ENCODE measurements at regions not wholly inside any gene's neighbourhood (a gene's known extent, or its start where the extent isn't known, plus 50 kb on each side); places are given as distances from the start of the nearest gene placed in this dataset.

DNA sequence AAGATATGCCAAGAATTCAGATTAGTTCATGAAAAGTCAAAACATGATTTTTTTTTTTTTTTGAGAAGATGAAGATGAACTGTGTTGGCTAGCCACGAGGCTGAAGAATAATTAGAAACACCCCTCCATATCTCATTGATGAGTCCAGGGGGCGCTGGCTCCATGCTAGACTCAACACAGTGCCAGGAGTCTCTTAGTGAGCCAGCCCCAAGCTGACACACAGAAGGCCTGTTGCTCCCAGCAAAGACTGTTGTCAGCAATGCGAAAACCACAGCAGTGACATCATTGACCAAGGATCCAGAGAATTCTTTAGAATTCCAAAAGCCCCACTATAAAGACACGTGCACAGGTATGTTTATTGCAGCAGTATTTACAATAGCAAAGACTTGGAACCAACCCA is 185.2 kb downstream of the ANXA2 start:
- DNase-seq (ENCODE audit: low spot score) = no peak

DNA sequence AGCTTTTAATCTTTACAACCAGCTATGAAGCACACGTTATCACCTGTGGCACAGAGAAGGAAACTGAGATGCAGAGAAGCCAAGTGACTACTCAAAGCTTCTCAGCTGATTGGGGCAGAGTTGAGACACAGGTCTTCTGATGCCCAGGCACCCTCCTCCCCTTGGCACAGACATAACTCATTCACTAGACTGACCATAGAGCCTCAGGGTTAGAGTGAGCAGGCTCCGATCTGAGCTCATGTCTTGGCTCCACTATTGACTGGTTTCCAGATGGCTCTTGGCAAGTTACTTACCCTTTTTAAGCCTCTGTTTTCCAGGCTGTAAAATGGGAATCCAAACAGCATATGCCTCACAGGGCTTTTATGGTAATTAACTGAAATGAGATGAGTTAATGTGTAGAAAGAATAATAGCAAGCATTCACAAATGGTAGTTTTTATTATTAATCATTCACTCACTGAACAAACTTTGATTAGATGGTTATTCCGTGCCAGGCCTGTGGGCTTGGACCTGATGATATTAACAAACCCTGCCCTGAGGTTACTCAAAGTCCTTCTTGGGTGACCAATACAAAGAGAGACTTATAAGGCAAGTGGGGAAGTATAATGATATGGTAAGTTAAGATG is 184.3 kb downstream of the ANXA2 start:
- DNase-seq (ENCODE audit: low spot score) = no peak

DNA sequence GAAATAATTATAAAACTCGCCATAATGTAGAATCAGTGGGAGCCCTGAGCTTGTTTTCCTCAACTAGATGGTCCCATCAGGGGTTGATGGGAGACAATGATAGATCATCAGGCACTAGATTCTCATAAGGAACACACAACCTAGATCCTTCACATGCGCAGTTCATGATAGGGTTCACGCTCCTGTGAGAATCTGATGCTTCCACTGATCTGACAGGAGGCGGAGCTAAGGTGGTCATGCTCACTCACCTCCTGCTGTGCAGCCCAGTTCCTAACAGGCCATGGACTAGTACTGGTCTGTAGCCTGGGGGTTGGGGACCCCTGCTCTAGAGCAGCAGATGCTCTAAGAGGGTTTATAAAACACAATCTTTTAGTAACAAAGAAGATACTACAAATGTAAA is 183.6 kb downstream of the ANXA2 start:
- DNase-seq (ENCODE audit: low spot score) = no peak

DNA sequence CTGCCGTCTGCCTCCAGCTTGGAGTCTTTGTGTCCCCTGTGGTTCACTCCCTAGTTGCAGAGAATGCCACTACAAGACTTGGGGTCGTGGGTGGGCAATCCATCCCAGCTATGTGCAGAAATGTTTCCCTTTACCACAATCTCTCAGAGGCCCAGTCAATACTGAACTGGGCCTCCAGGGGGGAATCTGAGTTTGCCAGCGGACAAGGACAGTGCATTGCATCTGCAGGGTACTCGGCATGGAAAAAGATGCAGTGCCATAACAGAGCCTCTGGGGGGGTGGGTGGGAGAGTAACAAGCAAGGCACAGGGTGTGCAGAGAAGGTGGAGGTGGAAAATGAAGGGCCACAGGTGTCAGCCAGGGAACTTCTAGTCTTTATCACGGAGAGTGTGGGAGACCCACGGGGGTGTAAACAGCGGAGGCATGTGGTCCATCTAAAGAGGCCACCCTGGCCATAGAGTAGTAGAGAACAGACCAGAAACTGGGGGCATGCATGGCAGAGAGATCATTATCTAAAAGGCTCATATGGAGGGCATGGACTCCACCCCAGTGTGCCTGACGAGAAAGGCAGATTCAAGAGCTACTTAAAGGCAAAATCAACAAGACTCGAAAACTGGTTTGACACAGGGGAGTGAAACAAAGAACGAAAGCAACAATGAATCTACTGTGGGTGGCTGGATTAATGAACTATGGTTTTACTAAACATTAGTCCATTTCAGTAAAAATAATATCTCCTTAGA is 182.4 kb downstream of the ANXA2 start:
- DNase-seq (ENCODE audit: low spot score) = no peak

DNA sequence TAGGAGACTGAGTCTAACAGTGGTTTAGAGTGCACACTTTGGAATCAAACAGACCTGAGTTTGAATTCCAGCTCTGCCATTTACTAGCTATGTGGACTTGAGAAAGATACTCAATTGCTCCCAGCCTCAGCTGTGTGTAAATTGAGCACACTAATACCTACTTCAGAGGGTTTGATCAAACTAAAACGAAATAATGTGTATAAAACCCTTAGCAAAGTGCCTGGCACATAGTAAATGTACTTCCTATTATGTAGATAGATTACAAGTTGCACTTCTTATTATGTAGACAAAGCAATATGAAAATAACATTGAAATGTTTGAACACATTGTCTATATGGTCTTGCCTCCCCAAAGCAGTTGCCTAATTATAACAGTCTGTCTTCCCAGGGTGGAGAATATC is 180.6 kb downstream of the ANXA2 start:
- DNase-seq (ENCODE audit: low spot score) = no peak

DNA sequence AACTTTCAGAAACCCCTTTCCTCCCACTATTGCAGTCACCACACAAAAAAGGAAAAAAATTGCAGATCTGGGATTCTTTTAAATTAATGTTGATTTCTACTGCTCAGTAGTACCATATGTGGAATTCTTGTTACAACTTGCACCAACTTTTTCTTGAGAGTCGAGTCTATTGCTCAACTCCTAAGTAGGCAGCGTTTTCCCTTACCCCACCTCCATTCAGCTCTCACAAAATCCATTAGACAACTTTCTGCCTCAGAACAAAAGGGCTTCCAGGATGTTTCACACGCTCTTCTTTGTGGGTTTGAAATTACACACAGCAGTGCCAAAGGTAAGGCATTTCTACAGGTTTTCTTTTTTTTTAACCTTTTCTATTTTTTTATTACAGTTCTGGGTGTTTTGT is 179.5 kb downstream of the ANXA2 start:
- DNase-seq (ENCODE audit: low spot score) = no peak

DNA sequence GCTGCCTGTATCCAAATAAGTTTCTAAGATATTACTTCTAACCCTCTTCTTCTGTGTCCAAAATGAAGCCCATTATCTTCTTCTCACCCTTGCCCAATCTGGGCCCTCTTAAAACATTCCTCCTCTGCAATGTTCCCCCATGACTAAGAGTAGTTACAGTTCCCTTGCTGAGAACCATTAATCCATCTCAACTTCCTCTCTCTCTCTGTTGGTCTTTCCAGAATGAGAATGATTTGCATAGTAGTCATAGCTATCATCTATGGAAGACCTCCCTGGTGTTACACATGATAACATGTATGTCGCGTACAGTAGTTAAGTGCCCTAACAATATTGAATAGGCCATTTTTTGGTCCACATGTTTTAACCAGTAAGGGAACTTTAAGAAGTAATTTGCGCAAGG is 177.9 kb downstream of the ANXA2 start:
- no peak for DNase-seq (ENCODE audit: low spot score)

DNA sequence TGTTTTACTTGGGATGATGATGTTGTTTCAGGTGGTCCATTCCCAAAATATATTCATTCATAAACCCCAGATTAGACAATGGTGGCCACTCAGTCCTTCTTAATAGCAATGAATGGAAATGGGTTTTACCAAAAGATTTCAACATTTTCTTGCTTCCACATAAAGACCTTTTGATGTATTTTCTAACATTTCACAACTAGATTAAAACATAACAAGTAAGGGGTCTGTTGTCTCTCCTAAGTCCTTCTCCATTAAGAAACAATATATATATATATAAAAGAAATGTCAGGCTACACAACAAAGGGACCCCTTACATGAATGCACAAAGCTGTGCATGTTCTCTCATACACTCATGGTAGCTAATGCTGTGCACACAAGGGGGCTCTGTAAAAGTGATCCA is 176.4 kb downstream of the ANXA2 start:
- DNase-seq (ENCODE audit: low spot score) = no peak

DNA sequence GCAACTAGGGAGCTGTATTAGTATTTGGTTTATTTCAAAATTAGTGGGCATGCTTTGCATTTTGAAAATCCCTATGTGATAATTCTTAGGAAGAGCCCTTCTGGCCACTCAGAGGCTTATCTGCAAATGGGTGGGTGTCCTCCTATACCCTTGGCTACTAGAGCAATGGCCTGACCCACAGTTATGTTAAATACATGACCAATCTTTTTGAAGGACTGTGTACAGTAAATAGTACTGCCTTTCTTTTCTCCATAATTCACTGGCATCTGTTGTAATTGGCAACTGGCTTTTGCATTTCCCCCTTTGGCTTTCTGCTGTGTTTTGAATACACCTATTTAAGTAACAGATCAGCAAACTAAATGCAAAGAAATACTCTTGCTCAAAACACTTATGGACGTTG is 175.4 kb downstream of the ANXA2 start:
- no peak for DNase-seq (ENCODE audit: low spot score)

DNA sequence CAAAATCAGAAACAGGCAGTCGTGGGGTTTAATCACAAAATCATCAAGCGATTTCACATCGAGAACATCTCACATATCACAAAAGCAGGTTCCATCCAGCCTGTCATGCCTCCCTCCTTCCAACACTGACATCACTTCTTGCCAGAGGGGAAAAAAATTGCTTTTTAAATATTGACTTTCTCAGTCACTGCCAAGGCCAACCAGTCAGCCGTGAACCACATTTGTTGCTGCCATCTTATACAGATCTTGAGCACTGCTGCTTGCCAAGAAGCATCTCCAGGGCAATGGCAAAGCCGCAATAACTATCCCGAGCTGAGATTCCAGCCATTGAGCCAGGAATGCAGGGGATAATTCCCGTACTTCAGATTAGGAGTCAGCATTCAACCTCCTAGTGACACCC is 174.6 kb downstream of the ANXA2 start:
- DNase-seq (ENCODE audit: low spot score) = no peak

DNA sequence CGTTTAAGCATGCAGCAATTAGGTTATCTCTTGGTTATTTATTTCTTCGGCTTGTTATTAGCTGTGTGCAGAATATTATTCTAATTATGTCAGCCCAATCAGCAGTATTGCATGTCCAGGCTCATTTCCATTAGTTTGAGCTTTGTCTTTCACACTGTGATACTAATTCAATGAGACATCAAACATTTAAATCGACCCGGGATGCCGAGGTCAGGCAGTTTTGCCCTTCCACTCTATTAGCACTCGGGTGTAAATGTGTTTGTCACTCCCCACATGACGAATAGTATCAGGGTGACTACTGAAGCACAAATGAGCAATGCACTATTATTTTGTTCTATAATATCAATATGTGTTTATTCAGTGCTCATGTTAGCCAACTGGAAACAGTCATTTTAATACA is 170.9 kb downstream of the ANXA2 start:
- no peak for DNase-seq (ENCODE audit: low spot score)

DNA sequence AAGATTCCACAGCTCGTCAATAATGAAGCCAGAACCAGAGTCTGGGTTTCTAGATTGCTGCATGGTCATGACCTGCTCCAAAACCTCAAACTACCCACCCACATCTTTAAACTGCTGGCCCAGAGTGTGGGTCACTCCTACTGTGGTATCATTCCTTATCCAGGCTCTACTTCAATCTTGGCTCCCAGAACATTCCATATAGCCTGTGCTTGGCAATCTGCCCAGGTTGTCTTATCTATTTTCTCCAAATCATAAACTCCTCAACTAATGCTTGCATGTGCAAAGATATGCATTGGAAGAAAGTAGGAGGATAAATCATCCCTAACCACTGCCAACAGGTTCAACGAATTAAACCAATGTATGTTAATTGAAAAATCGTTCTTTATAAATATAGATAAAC is 169.7 kb downstream of the ANXA2 start:
- no peak for DNase-seq (ENCODE audit: low spot score)

DNA sequence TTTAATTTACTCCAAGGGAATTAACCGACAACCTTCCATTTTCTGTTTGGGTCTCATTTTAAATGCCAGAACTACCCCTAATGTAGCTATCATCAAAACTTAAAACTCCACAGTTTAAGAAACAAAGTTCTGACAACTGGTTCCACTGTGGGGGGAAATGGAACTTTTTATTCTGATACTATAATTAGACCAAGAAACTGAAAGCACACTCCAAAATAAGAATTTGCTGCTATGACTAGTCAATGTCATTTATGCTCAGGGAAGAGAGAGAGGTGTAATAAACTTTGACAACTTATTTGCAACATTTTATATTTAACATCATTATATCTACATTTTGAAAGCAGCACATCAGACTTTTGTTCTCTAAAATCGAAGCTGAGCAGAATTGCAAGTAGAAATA is 169.2 kb downstream of the ANXA2 start:
- no peak for DNase-seq (ENCODE audit: low spot score)

DNA sequence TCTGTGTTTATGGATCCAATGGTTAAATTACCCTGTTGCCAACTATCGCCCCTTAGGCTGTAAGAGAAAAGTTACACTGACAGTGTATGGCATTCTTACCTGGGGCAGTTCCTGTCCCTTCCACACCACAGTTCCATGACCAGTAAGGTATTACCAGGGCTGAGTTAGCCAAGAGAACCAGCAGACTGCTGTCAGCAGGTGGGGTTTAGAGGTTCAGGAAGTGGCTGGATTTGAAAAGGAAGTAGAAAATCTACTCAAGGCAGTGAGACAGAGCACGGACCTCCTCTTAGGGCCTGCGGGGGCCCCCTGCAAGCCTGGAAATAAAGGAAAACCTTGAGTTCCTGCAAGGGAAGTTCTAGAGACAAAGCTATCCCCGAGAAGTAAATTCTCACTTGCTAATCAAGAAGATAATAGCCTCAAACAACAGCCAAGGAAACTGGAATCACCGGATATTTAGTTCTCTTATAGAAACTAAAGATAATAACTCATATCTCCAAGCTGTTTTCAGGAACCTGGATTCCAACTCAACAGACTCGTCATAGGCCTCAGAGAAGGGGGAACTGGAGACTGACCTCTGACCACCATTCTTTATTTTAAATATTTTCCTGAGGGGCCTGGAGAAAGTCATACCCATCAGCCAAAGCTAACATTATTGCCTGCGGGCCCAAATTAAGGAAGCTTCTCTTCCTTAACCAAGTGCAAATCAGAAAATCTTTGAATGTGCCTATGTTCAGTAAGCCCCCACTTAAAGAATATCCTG is 161.7 kb downstream of the ANXA2 start:
- no peak for DNase-seq (ENCODE audit: low spot score)

DNA sequence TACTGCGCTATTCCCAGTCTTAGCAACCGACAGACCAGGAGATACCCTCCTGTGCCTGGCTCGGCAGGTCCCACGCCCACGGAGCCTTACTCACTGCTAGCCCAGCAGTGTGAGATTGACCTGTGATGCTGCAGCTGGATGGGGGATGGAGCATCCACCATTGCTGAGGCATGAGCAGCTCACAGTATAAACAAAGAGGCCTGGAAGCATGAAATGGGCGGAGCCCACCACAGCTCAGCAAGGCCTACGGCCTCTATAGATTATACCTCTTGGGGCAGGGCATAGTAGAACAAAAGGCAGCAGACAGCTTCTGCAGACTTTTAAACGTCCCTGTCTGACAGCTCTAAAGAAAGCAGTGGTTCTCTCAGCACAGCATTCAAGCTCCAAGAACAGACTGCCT is 160.3 kb downstream of the ANXA2 start:
- no peak for DNase-seq (ENCODE audit: low spot score)

DNA sequence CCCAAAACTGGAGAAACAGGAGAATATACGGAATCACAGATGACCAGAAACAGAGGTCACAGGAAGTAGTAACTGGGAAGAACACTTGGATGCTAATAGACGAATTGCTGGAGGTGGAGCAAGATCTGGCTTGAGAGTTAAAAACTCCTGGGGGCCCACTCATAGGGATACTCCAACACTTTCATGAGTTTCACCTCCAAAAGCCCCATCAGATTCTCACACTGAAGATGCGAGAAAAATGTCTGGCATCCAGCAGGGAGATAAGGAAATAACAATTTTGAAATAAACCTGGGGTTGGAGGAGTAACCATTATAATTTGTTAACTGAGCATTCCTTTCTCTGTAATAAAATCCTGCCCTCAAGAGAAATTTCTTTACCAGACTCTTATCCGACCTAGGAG is 154.0 kb downstream of the ANXA2 start:
- no peak for DNase-seq (ENCODE audit: low spot score)

DNA sequence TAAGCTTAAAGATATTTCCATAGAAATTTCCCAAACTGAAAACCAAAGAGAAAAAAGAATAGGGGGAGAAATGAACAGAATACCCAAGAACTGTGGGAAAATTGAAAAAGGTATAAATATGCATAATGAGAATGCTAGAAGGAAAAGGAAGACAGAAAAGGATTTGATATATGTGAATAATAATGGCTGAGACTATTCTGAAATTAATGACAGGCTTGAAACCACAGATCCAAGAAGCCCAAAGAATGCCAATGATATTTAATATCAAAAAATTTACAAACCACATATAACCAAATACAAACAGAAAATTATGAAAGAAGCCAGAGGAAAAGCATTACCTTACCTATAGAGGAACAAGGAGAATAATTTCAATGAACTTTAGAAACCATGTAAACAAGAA is 153.0 kb downstream of the ANXA2 start:
- no peak for DNase-seq (ENCODE audit: low spot score)

DNA sequence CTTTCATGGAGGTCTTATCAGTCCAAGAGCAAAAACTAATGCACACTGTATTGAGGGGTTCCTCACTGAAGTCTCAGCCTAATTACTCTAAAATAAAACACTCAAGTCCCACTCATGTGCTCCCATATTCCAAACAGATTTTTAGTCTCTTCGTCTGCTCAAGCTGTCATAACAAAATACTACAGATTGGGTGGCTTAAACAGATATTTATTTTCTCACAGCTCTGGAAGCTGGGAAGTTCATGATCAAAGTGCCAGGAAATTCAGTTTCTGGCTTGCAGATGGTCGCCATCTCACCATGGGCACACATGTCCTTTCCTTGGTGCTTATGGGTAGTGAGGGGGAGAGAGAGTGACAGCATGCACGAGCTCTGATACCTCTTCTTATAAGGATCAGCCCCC is 147.5 kb downstream of the ANXA2 start:
- no peak for DNase-seq (ENCODE audit: low spot score)

DNA sequence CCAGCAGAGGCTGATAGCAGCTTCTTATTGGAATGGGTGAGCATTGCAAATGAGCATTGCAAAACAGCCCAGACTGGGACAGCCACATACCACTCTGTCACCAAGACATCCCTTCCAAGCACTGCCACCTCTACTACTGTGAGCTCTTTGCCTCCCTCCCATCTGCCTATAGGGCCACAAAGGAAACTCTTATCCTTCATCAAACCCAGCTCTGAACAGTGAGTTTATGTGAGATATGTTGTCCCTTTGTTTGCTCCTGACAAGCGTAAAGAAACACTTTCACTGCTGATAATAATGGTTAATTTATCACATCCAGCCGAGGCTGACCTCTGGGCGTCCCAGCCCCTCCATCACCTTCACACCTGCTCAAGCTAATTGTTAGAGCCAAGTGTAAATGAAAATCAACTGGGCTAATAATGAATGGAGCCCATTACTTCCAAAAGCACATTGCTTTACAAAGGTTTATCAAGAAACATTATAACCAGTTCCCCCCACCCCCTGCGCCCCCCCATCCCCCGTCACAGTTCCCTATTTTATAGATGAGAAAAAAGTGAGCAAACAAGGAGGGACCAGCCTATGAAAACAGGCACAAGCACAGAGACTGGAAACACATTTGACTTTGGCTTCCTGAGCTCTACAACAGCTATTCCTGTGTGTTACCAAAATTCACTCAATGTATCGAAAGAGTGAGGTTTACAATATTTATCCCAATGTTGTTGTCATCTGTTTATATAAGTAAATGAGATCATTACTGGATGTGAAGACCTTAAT is 146.3 kb downstream of the ANXA2 start:
- no peak for DNase-seq (ENCODE audit: low spot score)

DNA sequence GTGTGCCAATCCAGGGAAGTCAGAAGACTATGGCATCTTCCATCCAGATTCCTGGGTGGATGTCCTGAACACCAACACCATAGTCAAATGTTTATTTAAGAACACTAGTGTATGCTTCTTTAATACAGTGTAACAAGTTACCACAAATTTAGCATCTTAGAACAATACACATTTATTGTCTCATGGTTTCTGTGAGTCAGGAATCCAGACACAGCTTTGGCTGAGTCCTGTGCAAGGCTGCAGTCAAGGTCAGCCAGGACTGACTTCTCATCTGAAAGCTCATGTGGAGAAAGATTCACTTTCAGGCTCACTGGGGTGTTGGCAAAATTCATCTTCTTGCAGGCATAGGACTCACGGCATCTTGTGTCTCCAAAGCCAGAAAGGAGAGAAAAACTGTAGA is 143.4 kb downstream of the ANXA2 start:
- DNase-seq (ENCODE audit: low spot score) = no peak

DNA sequence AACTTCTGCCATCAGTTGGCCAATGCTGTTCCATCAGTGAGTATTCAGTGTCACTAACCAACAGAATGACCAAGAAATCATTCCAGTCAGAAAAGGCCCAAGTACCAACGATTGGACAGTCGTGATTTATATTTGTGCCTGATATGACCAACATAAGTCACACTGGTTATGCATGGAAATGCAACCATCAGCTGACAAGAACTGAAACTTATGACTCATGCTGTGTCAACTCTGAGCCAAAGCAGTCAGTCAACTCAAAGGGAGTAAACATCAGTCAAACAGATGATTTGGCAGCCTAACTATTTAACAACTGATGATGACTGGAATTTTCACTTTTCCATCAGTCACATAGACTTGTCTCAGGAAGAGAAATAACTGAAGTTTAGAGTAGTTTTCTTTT is 142.4 kb downstream of the ANXA2 start:
- no peak for DNase-seq (ENCODE audit: low spot score)

DNA sequence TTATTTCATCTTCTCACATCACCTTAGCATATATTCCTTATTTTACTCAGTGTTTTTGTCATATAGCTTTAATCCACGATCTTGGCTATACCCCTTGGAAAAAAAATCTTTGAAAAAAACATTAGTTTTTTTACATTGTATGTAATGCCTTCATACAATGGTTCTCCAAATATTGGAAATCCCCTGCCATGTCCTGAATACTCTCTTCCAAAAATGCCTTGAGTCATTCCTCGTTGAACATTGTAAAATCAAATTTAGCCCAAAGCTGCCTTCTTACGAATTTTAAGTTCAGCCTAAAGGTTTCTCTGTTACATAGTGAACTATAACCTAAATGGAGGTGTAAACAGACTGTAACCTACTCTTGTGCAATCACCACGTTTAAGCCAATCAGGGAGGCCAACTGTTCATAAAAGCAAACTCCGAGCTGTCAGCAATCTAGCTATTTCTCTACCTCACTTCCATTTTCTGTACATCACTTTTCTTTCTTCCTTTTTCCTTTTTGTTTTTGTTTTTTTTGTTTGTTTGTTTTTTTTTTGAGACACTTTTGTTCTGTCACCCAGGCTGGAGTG is 140.1 kb downstream of the ANXA2 start:
- no peak for DNase-seq (ENCODE audit: low spot score)

Measured in cerebellar cortex (tissue), 1 donor.